HCT116 (cell line): ENCODE measurements at regions not wholly inside any gene's neighbourhood (a gene's known extent, or its start where the extent isn't known, plus 50 kb on each side); places are given as distances from the start of the nearest gene placed in this dataset.

ENCODE experiments used
- ATAC-seq: fragments of 200-7000 bp; cut with Tn5 transposase; 2 replicates; pipeline ENCODE4 v1.9.1; 2020; ENCODE audit warnings: mild to moderate bottlenecking, moderate library complexity
- BruUV-seq: library from RNA; stranded (reverse); fragments of 400-500 nt; replicated peaks from 2 replicates; lab custom pipeline; 2021; lab: Mats Ljungman, UMichigan
- CTCF ChIA-PET: fragments of 300-600 bp; sonication (Branson Sonifier 250); formaldehyde crosslinking; loops from one replicate; lab custom pipeline; 2021; ENCODE audit warnings: antibody characterized with exemption; lab: Charles Lee
- POLR2A ChIA-PET: fragments of 300-600, 350-600 bp; sonication (Branson Sonifier 250); formaldehyde crosslinking; loops from one replicate; lab custom pipeline; 2021; ENCODE audit warnings: antibody characterized with exemption; lab: Charles Lee
- RAD21 ChIA-PET, 2 experiments: fragments of 300-600 bp; sonication (Branson Sonifier 250); formaldehyde crosslinking; loops; one replicate each; lab custom pipeline; 2023; ENCODE audit warnings: low total read pairs in 2 of 2; ENCODE audit not compliant: uncharacterized antibody in 2 of 2, unreplicated experiment in 2 of 2, low non-redundant PET in 1 of 2; lab: Charles Lee
- DNase-seq: peaks from one replicate; pipeline ENCODE4 v3.0.0-alpha.2; 2010; ENCODE audit warnings: low read depth, low spot score
- H2AFZ ChIP-seq: fragments of 200-600 bp; shearing (Covaris generic), sonication (generic); 2 replicates; pipeline ENCODE4 v1.6.1; 2017; ENCODE audit warnings: low read depth, mixed run types, mixed read lengths, antibody characterized with exemption, low read length; ENCODE audit not compliant: poor library complexity, severe bottlenecking
- H3K27ac ChIP-seq: 2 replicates; pipeline ENCODE4 v1.5.1; 2012; ENCODE audit warnings: low read depth, low read length
- H3K27me3 ChIP-seq: fragments of 200-600 bp; sonication (generic); 2 replicates; pipeline ENCODE4 v1.6.1; 2016; ENCODE audit warnings: mixed run types, low read length, mixed read lengths; ENCODE audit not compliant: insufficient read depth
- H3K36me3 ChIP-seq, 2 experiments: fragments of 200-500 bp in 1 of 2; fragments of 200-600 bp in 1 of 2; sonication (Bioruptor generic) in 1 of 2; sonication (generic) in 1 of 2; 2 replicates each; pipeline versions ENCODE4 v1.5.1 to v1.6.1; 2014 to 2016; ENCODE audit warnings: low read length in 2 of 2, inconsistent platforms in 1 of 2, mixed read lengths in 1 of 2, mixed run types in 1 of 2; ENCODE audit not compliant: insufficient read depth in 2 of 2, control insufficient read depth in 1 of 2
- H3K4me1 ChIP-seq, 2 experiments: fragments of 200-600 bp in 1 of 2; sonication (generic) in 1 of 2; 2 replicates each; pipeline versions ENCODE4 v1.5.1 to v1.6.1; 2012 to 2017; ENCODE audit warnings: low read length in 2 of 2, inconsistent platforms in 1 of 2, mild to moderate bottlenecking in 1 of 2, mixed read lengths in 1 of 2, mixed run types in 1 of 2, moderate library complexity in 1 of 2; ENCODE audit not compliant: insufficient read depth in 2 of 2, control insufficient read depth in 1 of 2
- H3K4me2 ChIP-seq: fragments of 200-600 bp; sonication (generic); 2 replicates; pipeline ENCODE4 v1.6.1; 2017; ENCODE audit warnings: mixed run types, low read length, mixed read lengths
- H3K4me3 ChIP-seq, 2 experiments: fragments of 200-600 bp in 1 of 2; sonication (generic) in 1 of 2; replicated peaks in 1 of 2; 2 replicates each; pipeline ENCODE4 v1.5.1; 2011 to 2016; ENCODE audit warnings: low read length in 2 of 2, control low read depth in 1 of 2, low read depth in 1 of 2, mild to moderate bottlenecking in 1 of 2, mixed read lengths in 1 of 2, mixed run types in 1 of 2
- H3K79me2 ChIP-seq: fragments of 200-600 bp; sonication (generic); 2 replicates; pipeline ENCODE4 v1.6.1; 2017; ENCODE audit warnings: mild to moderate bottlenecking, mixed run types, low read length, moderate library complexity, mixed read lengths; ENCODE audit not compliant: insufficient read depth
- H3K9ac ChIP-seq: fragments of 200-600 bp; sonication (generic); 2 replicates; pipeline ENCODE4 v1.6.1; 2016; ENCODE audit warnings: low read length, mixed read lengths
- H3K9me2 ChIP-seq: fragments of 200-600 bp; sonication (generic), shearing (Covaris generic); 2 replicates; pipeline ENCODE4 v1.6.1; 2017; ENCODE audit warnings: mixed run types, mild to moderate bottlenecking, moderate library complexity; ENCODE audit not compliant: insufficient read depth
- H3K9me3 ChIP-seq, 2 experiments: fragments of 200-500 bp in 1 of 2; fragments of 200-600 bp in 1 of 2; sonication (Bioruptor generic) in 1 of 2; sonication (generic) in 1 of 2; 2 replicates each; pipeline ENCODE4 v1.6.1; 2014 to 2017; ENCODE audit warnings: low read length in 2 of 2, mixed read lengths in 2 of 2, inconsistent platforms in 1 of 2, low read depth in 1 of 2, mild to moderate bottlenecking in 1 of 2, mixed run types in 1 of 2, moderate library complexity in 1 of 2; ENCODE audit not compliant: control insufficient read depth in 1 of 2, insufficient read depth in 1 of 2
- H4K20me1 ChIP-seq: fragments of 200-600 bp; sonication (generic), shearing (Covaris generic); 2 replicates; pipeline ENCODE4 v1.6.1; 2017; ENCODE audit warnings: mixed run types, mild to moderate bottlenecking, moderate library complexity; ENCODE audit not compliant: insufficient read depth
- CBX3 ChIP-seq: IDR thresholded peaks from 2 replicates; pipeline ENCODE4 v1.6.1; 2012; ENCODE audit warnings: low read depth
- EGR1 ChIP-seq: IDR thresholded peaks from 2 replicates; pipeline ENCODE4 v1.6.1; 2012; ENCODE audit warnings: low read depth
- ELF1 ChIP-seq: IDR thresholded peaks from 2 replicates; pipeline ENCODE4 v1.6.1; 2012; ENCODE audit warnings: low read depth, borderline replicate concordance
- EZH2phosphoT487 ChIP-seq: fragments of 200-600 bp; IDR thresholded peaks from 2 replicates; pipeline ENCODE4 v1.6.1; 2018; ENCODE audit warnings: antibody characterized with exemption, borderline replicate concordance
- JUND ChIP-seq: IDR thresholded peaks from 2 replicates; pipeline ENCODE4 v1.6.1; 2012
- POLR2A ChIP-seq: IDR thresholded peaks from 2 replicates; pipeline ENCODE4 v1.7.0; 2011; ENCODE audit warnings: borderline replicate concordance; ENCODE audit not compliant: insufficient read depth, insufficient read length; ENCODE audit errors: extremely low read depth
- POLR2AphosphoS5 ChIP-seq: IDR thresholded peaks from 2 replicates; pipeline ENCODE4 v1.6.1; 2011; ENCODE audit warnings: mild to moderate bottlenecking, low read depth, low read length, moderate library complexity
- SP1 ChIP-seq: IDR thresholded peaks from 2 replicates; pipeline ENCODE4 v1.6.1; 2012; ENCODE audit warnings: low read depth
- SRF ChIP-seq: IDR thresholded peaks from 2 replicates; pipeline ENCODE4 v1.6.1; 2012; ENCODE audit warnings: low read depth
- TCF7L2 ChIP-seq: IDR thresholded peaks from 2 replicates; pipeline ENCODE4 v1.7.0; 2011; ENCODE audit warnings: borderline replicate concordance, inconsistent platforms; ENCODE audit not compliant: insufficient read depth, insufficient read length; ENCODE audit errors: extremely low read depth
- YY1 ChIP-seq: IDR thresholded peaks from 2 replicates; pipeline ENCODE4 v1.6.1; 2011; ENCODE audit warnings: low read length, low read depth, moderate library complexity, mild to moderate bottlenecking; ENCODE audit not compliant: insufficient replicate concordance; ENCODE audit errors: extremely low read depth
- ZFX ChIP-seq: fragments of 450-650 bp; IDR thresholded peaks from 2 replicates; pipeline ENCODE4 v1.6.1; 2017
- intact Hi-C: fragments of 100-400 bp; cut with micrococcal nuclease; formaldehyde crosslinking; loops from 2 replicates; pipeline ENCODE4 v1.10.0; 2022
- TF ChIP-seq, protein P1 (sequence below): IDR thresholded peaks from 2 replicates; pipeline ENCODE4 v1.6.1; 2012
- TF ChIP-seq, protein P2 (sequence below), 3 experiments: fragments of 200-600 bp in 1 of 3; sonication (generic) in 1 of 3; IDR thresholded peaks in 2 of 3; conservative IDR thresholded peaks in 1 of 3; 2 replicates each; pipeline ENCODE4 v1.5.1; 2012 to 2017; ENCODE audit warnings: low read depth in 2 of 3, low read length in 2 of 3, antibody characterized with exemption in 1 of 3, borderline replicate concordance in 1 of 3, control low read depth in 1 of 3, mild to moderate bottlenecking in 1 of 3, mixed read lengths in 1 of 3, mixed run types in 1 of 3, moderate library complexity in 1 of 3; ENCODE audit not compliant: insufficient read depth in 1 of 3
- TF ChIP-seq, protein P3 (sequence below): IDR thresholded peaks from 2 replicates; pipeline ENCODE4 v1.6.1; 2011; ENCODE audit warnings: mild to moderate bottlenecking, low read length, moderate library complexity; ENCODE audit not compliant: insufficient replicate concordance; ENCODE audit errors: extremely low read depth

DNA sequence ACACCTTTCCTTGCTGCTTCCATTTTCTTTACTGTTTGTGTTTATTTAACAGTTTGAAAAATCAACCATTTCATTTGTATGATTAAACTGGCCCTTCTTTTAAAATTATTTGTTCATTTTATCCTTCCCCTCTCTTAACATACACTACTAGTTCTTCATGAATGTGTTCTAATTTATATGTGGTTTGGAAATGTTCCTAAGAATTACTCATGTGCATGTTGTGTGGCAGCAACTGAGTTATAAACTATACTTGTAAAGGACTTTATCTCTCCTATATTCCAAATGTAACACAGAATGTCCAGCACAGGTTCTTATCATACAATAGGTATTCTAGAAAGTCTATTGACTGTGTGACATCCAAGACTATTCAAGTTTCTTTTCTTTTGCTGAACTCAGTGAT is 358.2 kb upstream of the MEF2C start:
- H3K36me3 ChIP-seq: no peaks in the 10 kb centered on the region
- no peaks in the 10 kb centered on the region for H3K79me2 ChIP-seq
- no peak overlapping the region for H3K4me2 ChIP-seq
- ChIA-PET POLR2A (no interaction called here), CTCF (no interaction called here), RAD21 (no interaction called here)
- H3K4me3 ChIP-seq: no peak overlapping the region
- intact Hi-C loops: no loop called here
- TF ChIP-seq POLR2AphosphoS5: no peak
- TF ChIP-seq CBX3: no peak
- TF ChIP-seq, protein P1, sequence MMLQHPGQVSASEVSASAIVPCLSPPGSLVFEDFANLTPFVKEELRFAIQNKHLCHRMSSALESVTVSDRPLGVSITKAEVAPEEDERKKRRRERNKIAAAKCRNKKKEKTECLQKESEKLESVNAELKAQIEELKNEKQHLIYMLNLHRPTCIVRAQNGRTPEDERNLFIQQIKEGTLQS: no peak
- TF ChIP-seq, protein P2, sequence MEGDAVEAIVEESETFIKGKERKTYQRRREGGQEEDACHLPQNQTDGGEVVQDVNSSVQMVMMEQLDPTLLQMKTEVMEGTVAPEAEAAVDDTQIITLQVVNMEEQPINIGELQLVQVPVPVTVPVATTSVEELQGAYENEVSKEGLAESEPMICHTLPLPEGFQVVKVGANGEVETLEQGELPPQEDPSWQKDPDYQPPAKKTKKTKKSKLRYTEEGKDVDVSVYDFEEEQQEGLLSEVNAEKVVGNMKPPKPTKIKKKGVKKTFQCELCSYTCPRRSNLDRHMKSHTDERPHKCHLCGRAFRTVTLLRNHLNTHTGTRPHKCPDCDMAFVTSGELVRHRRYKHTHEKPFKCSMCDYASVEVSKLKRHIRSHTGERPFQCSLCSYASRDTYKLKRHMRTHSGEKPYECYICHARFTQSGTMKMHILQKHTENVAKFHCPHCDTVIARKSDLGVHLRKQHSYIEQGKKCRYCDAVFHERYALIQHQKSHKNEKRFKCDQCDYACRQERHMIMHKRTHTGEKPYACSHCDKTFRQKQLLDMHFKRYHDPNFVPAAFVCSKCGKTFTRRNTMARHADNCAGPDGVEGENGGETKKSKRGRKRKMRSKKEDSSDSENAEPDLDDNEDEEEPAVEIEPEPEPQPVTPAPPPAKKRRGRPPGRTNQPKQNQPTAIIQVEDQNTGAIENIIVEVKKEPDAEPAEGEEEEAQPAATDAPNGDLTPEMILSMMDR (IDR thresholded peaks at IDR 0.05 in 2 of 3, conservative IDR thresholded peaks at IDR 0.05 in 1 of 3; ENCODE audit: borderline replicate concordance in 1 of 3, insufficient read depth in 1 of 3, low read depth in 2 of 3, low read length in 2 of 3): no peak
- no peak for TF ChIP-seq SRF
- TF ChIP-seq SP1: no peak
- TF ChIP-seq EZH2phosphoT487: no peak
- TF ChIP-seq ZFX: no peak
- no peak for TF ChIP-seq YY1
- H3K9me2 ChIP-seq: no peaks in the 10 kb centered on the region
- H3K9ac ChIP-seq: no peak overlapping the region
- no peak for ATAC-seq
- no peaks in the 10 kb centered on the region for H3K27me3 ChIP-seq
- H2AFZ ChIP-seq: no peak overlapping the region
- H3K27ac ChIP-seq: no peak overlapping the region
- H4K20me1 ChIP-seq: no peaks in the 10 kb centered on the region
- no peaks in the 10 kb centered on the region for H3K4me1 ChIP-seq
- no peak for DNase-seq
- no peaks in the 10 kb centered on the region for H3K9me3 ChIP-seq
- BruUV-seq: no TSS peak

GRCh38 chr5:89236900-89237299 is 353.9 kb upstream of the MEF2C start:
- CTCF ChIA-PET: no interaction called here
- intact Hi-C loops: no loop called here
- TF ChIP-seq JUND (no peak), POLR2A (no peak), ZFX (no peak), ELF1 (no peak), SP1 (no peak), EGR1 (no peak), TCF7L2 (no peak)
- TF ChIP-seq, protein P3, sequence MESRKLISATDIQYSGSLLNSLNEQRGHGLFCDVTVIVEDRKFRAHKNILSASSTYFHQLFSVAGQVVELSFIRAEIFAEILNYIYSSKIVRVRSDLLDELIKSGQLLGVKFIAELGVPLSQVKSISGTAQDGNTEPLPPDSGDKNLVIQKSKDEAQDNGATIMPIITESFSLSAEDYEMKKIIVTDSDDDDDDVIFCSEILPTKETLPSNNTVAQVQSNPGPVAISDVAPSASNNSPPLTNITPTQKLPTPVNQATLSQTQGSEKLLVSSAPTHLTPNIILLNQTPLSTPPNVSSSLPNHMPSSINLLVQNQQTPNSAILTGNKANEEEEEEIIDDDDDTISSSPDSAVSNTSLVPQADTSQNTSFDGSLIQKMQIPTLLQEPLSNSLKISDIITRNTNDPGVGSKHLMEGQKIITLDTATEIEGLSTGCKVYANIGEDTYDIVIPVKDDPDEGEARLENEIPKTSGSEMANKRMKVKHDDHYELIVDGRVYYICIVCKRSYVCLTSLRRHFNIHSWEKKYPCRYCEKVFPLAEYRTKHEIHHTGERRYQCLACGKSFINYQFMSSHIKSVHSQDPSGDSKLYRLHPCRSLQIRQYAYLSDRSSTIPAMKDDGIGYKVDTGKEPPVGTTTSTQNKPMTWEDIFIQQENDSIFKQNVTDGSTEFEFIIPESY: no peak
- no peaks in the 10 kb centered on the region for H4K20me1 ChIP-seq
- H3K4me3 ChIP-seq: no peak overlapping the region
- no peak overlapping the region for H3K27ac ChIP-seq
- BruUV-seq: no TSS peak
- RAD21 ChIA-PET: no interaction called here
- H3K4me2 ChIP-seq: no peak overlapping the region
- no peak overlapping the region for H3K9ac ChIP-seq
- ATAC-seq: no peak
- POLR2A ChIA-PET: no interaction called here
- no peak for DNase-seq
- no peaks in the 10 kb centered on the region for H3K27me3 ChIP-seq
- H3K4me1 ChIP-seq: no peaks in the 10 kb centered on the region
- no peaks in the 10 kb centered on the region for H3K9me3 ChIP-seq
- no peaks in the 10 kb centered on the region for H3K36me3 ChIP-seq
- H3K79me2 ChIP-seq: no peaks in the 10 kb centered on the region
- no peak overlapping the region for H2AFZ ChIP-seq
- no peaks in the 10 kb centered on the region for H3K9me2 ChIP-seq
